GM23338 (cell line): ENCODE measurements at regions not wholly inside any gene's neighbourhood (a gene's known extent, or its start where the extent isn't known, plus 50 kb on each side); places are given as distances from the start of the nearest gene placed in this dataset.

ENCODE experiments used
- ATAC-seq: fragments of 200-7000 bp; cut with Tn5 transposase; 3 replicates; pipeline ENCODE4 v1.9.1; 2020
- DNase-seq: peaks from one replicate; pipeline ENCODE4 v3.0.0-alpha.2; 2015; ENCODE audit warnings: low spot score
- H2AFZ ChIP-seq: fragments of 200-600 bp; sonication (generic); 2 replicates; pipeline ENCODE4 v1.8.0; 2016; ENCODE audit warnings: antibody characterized with exemption, mild to moderate bottlenecking, moderate library complexity
- H3F3A ChIP-seq: fragments of 200-600 bp; sonication (generic); replicated peaks from 2 replicates; pipeline ENCODE4 v1.8.0; 2017; ENCODE audit warnings: antibody characterized with exemption, mixed run types, low read depth
- H3K27ac ChIP-seq: fragments of 200-600 bp; sonication (generic); 2 replicates; pipeline ENCODE4 v1.6.1; 2016; ENCODE audit warnings: low read depth
- H3K27me3 ChIP-seq: fragments of 200-600 bp; sonication (generic); 2 replicates; pipeline ENCODE4 v1.8.0; 2016; ENCODE audit warnings: mild to moderate bottlenecking, mixed run types, moderate library complexity; ENCODE audit not compliant: insufficient read depth
- H3K36me3 ChIP-seq: fragments of 200-600 bp; sonication (generic); 2 replicates; pipeline ENCODE4 v1.8.0; 2016; ENCODE audit warnings: mild to moderate bottlenecking; ENCODE audit not compliant: insufficient read depth
- H3K4me1 ChIP-seq: fragments of 200-600 bp; sonication (generic); 2 replicates; pipeline ENCODE4 v1.8.0; 2016; ENCODE audit warnings: mild to moderate bottlenecking, moderate library complexity; ENCODE audit not compliant: insufficient read depth
- H3K4me2 ChIP-seq: fragments of 200-600 bp; sonication (generic); 2 replicates; pipeline ENCODE4 v1.7.1; 2017; ENCODE audit warnings: mixed run types
- H3K4me3 ChIP-seq: fragments of 200-600 bp; sonication (generic); 2 replicates; pipeline ENCODE4 v1.6.1; 2016; ENCODE audit warnings: mixed run types
- H3K79me2 ChIP-seq: fragments of 200-600 bp; sonication (generic); replicated peaks from 2 replicates; pipeline ENCODE4 v1.8.0; 2017; ENCODE audit warnings: mild to moderate bottlenecking; ENCODE audit not compliant: insufficient read depth
- H3K9me2 ChIP-seq: fragments of 200-600 bp; sonication (generic); 2 replicates; pipeline ENCODE4 v1.8.0; 2017; ENCODE audit not compliant: insufficient read depth
- H4K20me1 ChIP-seq: fragments of 200-600 bp; sonication (generic); replicated peaks from 2 replicates; pipeline ENCODE4 v1.8.0; 2017; ENCODE audit warnings: mild to moderate bottlenecking; ENCODE audit not compliant: insufficient read depth
- H3K27ac Mint-ChIP-seq: 2 replicates; pipeline ENCODE4 v1.8.0; 2020; ENCODE audit warnings: inconsistent platforms, mild to moderate bottlenecking, moderate library complexity, mixed read lengths
- H3K27me3 Mint-ChIP-seq: 3 replicates; pipeline ENCODE4 v1.8.0; 2022; ENCODE audit warnings: low read depth, mild to moderate bottlenecking, moderate library complexity, mixed read lengths, inconsistent platforms; ENCODE audit not compliant: insufficient read depth, poor library complexity
- H3K36me3 Mint-ChIP-seq: 3 replicates; pipeline ENCODE4 v1.8.0; 2021; ENCODE audit warnings: low read depth, mild to moderate bottlenecking, inconsistent platforms, moderate library complexity, mixed read lengths
- H3K4me1 Mint-ChIP-seq: 3 replicates; pipeline ENCODE4 v1.8.0; 2020; ENCODE audit warnings: mild to moderate bottlenecking, inconsistent platforms, mixed read lengths
- H3K4me3 Mint-ChIP-seq: 3 replicates; pipeline ENCODE4 v1.8.0; 2021; ENCODE audit warnings: moderate library complexity, mild to moderate bottlenecking, inconsistent platforms, mixed read lengths
- H3K9me3 Mint-ChIP-seq: 3 replicates; pipeline ENCODE4 v1.8.0; 2020; ENCODE audit warnings: moderate library complexity, mild to moderate bottlenecking, inconsistent platforms, mixed read lengths
- CREB1 ChIP-seq: fragments of 250-450 bp; sonication (Bioruptor Pico); IDR thresholded peaks from 2 replicates; pipeline ENCODE4 v1.5.0; 2020; ENCODE audit warnings: low read depth, mild to moderate bottlenecking, moderate library complexity
- CTCF ChIP-seq, 2 experiments: fragments of 200-600 bp in 1 of 2; sonication (generic) in 1 of 2; conservative IDR thresholded peaks; 2 replicates each; pipeline versions ENCODE4 v1.5.1 to v1.6.1; 2016 to 2017; ENCODE audit warnings: antibody characterized with exemption in 2 of 2, low read depth in 2 of 2, mild to moderate bottlenecking in 2 of 2, moderate library complexity in 1 of 2
- ETS1 ChIP-seq: IDR thresholded peaks from 2 replicates; pipeline ENCODE4 v1.6.1; 2016; ENCODE audit warnings: antibody characterized with exemption
- EZH2phosphoT487 ChIP-seq: fragments of 200-600 bp; sonication (generic); IDR thresholded peaks from one replicate; pipeline ENCODE4 v1.8.1; 2018; ENCODE audit warnings: antibody characterized with exemption; ENCODE audit not compliant: unreplicated experiment
- JUNB ChIP-seq: IDR thresholded peaks from one replicate; pipeline ENCODE4 v1.6.1; 2016; ENCODE audit warnings: antibody characterized with exemption; ENCODE audit not compliant: unreplicated experiment
- POLR2AphosphoS5 ChIP-seq: IDR thresholded peaks from 2 replicates; pipeline ENCODE4 v1.6.1; 2016; ENCODE audit warnings: antibody characterized with exemption, low read depth
- REST ChIP-seq: IDR thresholded peaks from one replicate; pipeline ENCODE4 v1.6.1; 2018; ENCODE audit warnings: antibody characterized with exemption; ENCODE audit not compliant: unreplicated experiment
- STAT1 ChIP-seq: IDR thresholded peaks from one replicate; pipeline ENCODE4 v1.6.1; 2016; ENCODE audit warnings: antibody characterized with exemption; ENCODE audit not compliant: unreplicated experiment
- ZNF114 ChIP-seq: fragments of 250-450 bp; sonication (Bioruptor Pico); IDR thresholded peaks from 2 replicates; pipeline ENCODE4 v1.5.0; 2020; ENCODE audit warnings: mild to moderate bottlenecking, moderate library complexity
- ZNF331 ChIP-seq: fragments of 250-450 bp; sonication (Bioruptor Pico); IDR thresholded peaks from 2 replicates; pipeline ENCODE4 v1.5.0; 2020; ENCODE audit warnings: low read depth, mild to moderate bottlenecking, moderate library complexity
- ZNF462 ChIP-seq: fragments of 250-450 bp; sonication (Bioruptor Pico); IDR thresholded peaks from 2 replicates; pipeline ENCODE4 v1.5.0; 2020; ENCODE audit warnings: mild to moderate bottlenecking, moderate library complexity

- DNase-seq (no peak), ATAC-seq (no peak)
- Histone ChIP-seq H2AFZ (no peak overlapping the region), H3K36me3 (peaks cover 3% of the 10 kb centered on the region), H3K27ac (no peak overlapping the region), H3K4me2 (no peak overlapping the region), H3K4me3 (no peak overlapping the region), H3K79me2 (no peaks in the 10 kb centered on the region), H3K27me3 (no peaks in the 10 kb centered on the region), H4K20me1 (no peaks in the 10 kb centered on the region), H3K4me1 (no peaks in the 10 kb centered on the region), H3F3A (no peaks in the 10 kb centered on the region), H3K9me2 (peaks cover 10% of the 10 kb centered on the region; the same call in 1 of the 2 replicates)
- H3K4me3 Mint-ChIP-seq = no peak overlapping the region
- H3K27me3 Mint-ChIP-seq = peaks cover 1% of the 10 kb centered on the region
- H3K4me1 Mint-ChIP-seq = no peaks in the 10 kb centered on the region
- H3K9me3 Mint-ChIP-seq = peaks cover 19% of the 10 kb centered on the region
- H3K36me3 Mint-ChIP-seq = peaks cover 19% of the 10 kb centered on the region
- no peak overlapping the region for H3K27ac Mint-ChIP-seq
- no peak for TF ChIP-seq CREB1
- no peak for TF ChIP-seq EZH2phosphoT487
- no peak for TF ChIP-seq ETS1
- TF ChIP-seq ZNF331 (CRISPR knock-in tag) = no peak
- TF ChIP-seq ZNF114 (CRISPR knock-in tag) = no peak
- no peak for TF ChIP-seq ZNF462 (CRISPR knock-in tag)
- TF ChIP-seq REST = no peak
- TF ChIP-seq STAT1 = no peak
- TF ChIP-seq JUNB = no peak
- no peak for TF ChIP-seq CTCF (conservative IDR thresholded peaks at IDR 0.05; ENCODE audit: low read depth in 2 of 2)
- no peak for TF ChIP-seq POLR2AphosphoS5
Measured at GRCh38 chr14:38089123-38089522, 118.6 kb upstream of the SSTR1 start.
